Kidney (tissue), 13 donors: ENCODE measurements at regions not wholly inside any gene's neighbourhood (a gene's known extent, or its start where the extent isn't known, plus 50 kb on each side); places are given as distances from the start of the nearest gene placed in this dataset.

ENCODE experiments used
- DNase-seq, 5 donors: peaks; one replicate each; pipeline ENCODE4 v3.0.0-alpha.2; 2013 to 2020
- FAIRE-seq: peaks from 2 replicates; lab custom pipeline; 2012; peaks lifted over from hg19 to GRCh38; lab: Jason Lieb, UNC
- H3K27ac ChIP-seq, 2 donors: one replicate each; pipeline ENCODE4 v1.7.0; 2013; ENCODE audit warnings: low read depth in 2 of 2, low read length in 2 of 2, inconsistent platforms in 1 of 2
- H3K27me3 ChIP-seq: one replicate; pipeline ENCODE4 v1.7.1; 2013; ENCODE audit warnings: low read length, inconsistent platforms; ENCODE audit not compliant: control insufficient read depth, insufficient read depth
- H3K36me3 ChIP-seq, 3 donors: one replicate each; pipeline versions ENCODE4 v1.7.0 to v1.7.1; 2013; ENCODE audit warnings: low read length in 3 of 3, control low read depth in 1 of 3, inconsistent platforms in 1 of 3; ENCODE audit not compliant: insufficient read depth in 3 of 3, control insufficient read depth in 2 of 3
- H3K4me1 ChIP-seq, 3 donors: one replicate each; pipeline versions ENCODE4 v1.7.0 to v1.7.1; 2013; ENCODE audit warnings: low read length in 3 of 3, inconsistent platforms in 1 of 3, low read depth in 1 of 3; ENCODE audit not compliant: control insufficient read depth in 2 of 3, insufficient read depth in 2 of 3
- H3K4me3 ChIP-seq, 3 donors: one replicate each; pipeline versions ENCODE4 v1.7.0 to v1.8.1; 2013; ENCODE audit warnings: low read length in 3 of 3, control low read depth in 1 of 3, inconsistent platforms in 1 of 3
- H3K9ac ChIP-seq, 3 donors: one replicate each; pipeline versions ENCODE4 v1.7.0 to v1.7.1; 2013; ENCODE audit warnings: low read length in 3 of 3, control low read depth in 1 of 3, inconsistent platforms in 1 of 3
- H3K9me3 ChIP-seq, 3 donors: one replicate each; pipeline versions ENCODE4 v1.7.0 to v1.7.1; 2013; ENCODE audit warnings: low read length in 3 of 3, control low read depth in 1 of 3, inconsistent platforms in 1 of 3; ENCODE audit not compliant: control insufficient read depth in 2 of 3, insufficient read depth in 1 of 3
- intact Hi-C: fragments of 100-400 bp; cut with DNase I; formaldehyde crosslinking; loops from one replicate; pipeline ENCODE4 v1.11.1; 2022
- TF ChIP-seq, protein P1 (sequence below): IDR thresholded peaks from 3 replicates; pipeline ENCODE4 v1.5.1; 2012; ENCODE audit warnings: mild to moderate bottlenecking, moderate library complexity, borderline replicate concordance; ENCODE audit not compliant: insufficient read depth; ENCODE audit errors: extremely low read depth
- donor health status: control.
- donor health status: control.
- donor health status: control.
- donor health status: control.
- donor health status: control.
- donor health status: DM: yes; HTN: yes; CAD: no.
- donor health status: Normal renal cell carcinoma (clear cell type).

DNA sequence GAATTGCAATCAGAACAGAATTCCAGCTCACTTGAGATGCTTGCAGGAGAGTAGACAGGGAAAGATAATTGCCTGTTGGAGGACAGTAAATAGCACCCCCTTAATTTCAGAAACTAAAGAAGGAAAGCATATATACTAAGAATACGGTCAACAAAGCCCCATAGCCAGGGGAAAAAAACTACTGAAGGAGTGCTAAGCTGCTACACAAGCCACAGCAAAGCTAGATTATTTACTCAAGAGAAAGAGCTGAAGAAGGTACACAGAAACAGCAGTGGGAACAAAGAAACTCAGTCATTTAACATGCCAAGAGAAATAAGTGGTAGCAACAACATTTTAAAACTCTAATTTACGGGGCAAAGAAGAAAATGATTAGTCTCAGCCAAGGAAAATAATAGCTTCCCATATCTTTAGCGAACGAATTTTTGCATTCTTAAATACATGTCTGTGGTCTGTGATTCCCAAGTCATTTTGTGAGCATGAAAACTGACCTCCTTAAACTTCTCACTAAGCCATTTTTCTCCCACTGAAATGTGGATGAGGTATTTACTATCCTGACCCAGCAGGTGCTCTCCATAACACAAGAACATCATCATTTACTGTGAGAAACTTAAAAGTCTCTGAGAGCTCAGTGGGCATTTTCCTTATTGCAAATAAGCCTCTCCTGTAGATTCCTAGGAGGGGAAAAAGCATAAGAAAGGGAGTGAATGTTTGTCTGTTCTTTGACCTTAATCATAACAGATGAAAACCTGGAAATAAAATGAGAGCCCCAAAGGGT lies 196.0 kb downstream of the PAX3 start:
- no peak for FAIRE-seq
- no peaks in the 10 kb centered on the region for H3K27me3 ChIP-seq
- DNase-seq, result peak in 2 of 5 donors; percentile 2 to 3
- H3K9ac ChIP-seq, result no peak overlapping the region
- no peak overlapping the region for H3K27ac ChIP-seq
- intact Hi-C loops, result no loop called here
- no peaks in the 10 kb centered on the region for H3K9me3 ChIP-seq
- no peaks in the 10 kb centered on the region for H3K4me1 ChIP-seq
- TF ChIP-seq, protein P1, sequence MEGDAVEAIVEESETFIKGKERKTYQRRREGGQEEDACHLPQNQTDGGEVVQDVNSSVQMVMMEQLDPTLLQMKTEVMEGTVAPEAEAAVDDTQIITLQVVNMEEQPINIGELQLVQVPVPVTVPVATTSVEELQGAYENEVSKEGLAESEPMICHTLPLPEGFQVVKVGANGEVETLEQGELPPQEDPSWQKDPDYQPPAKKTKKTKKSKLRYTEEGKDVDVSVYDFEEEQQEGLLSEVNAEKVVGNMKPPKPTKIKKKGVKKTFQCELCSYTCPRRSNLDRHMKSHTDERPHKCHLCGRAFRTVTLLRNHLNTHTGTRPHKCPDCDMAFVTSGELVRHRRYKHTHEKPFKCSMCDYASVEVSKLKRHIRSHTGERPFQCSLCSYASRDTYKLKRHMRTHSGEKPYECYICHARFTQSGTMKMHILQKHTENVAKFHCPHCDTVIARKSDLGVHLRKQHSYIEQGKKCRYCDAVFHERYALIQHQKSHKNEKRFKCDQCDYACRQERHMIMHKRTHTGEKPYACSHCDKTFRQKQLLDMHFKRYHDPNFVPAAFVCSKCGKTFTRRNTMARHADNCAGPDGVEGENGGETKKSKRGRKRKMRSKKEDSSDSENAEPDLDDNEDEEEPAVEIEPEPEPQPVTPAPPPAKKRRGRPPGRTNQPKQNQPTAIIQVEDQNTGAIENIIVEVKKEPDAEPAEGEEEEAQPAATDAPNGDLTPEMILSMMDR, result no peak
- H3K36me3 ChIP-seq, result no peaks in the 10 kb centered on the region
- H3K4me3 ChIP-seq, result no peak overlapping the region

DNA sequence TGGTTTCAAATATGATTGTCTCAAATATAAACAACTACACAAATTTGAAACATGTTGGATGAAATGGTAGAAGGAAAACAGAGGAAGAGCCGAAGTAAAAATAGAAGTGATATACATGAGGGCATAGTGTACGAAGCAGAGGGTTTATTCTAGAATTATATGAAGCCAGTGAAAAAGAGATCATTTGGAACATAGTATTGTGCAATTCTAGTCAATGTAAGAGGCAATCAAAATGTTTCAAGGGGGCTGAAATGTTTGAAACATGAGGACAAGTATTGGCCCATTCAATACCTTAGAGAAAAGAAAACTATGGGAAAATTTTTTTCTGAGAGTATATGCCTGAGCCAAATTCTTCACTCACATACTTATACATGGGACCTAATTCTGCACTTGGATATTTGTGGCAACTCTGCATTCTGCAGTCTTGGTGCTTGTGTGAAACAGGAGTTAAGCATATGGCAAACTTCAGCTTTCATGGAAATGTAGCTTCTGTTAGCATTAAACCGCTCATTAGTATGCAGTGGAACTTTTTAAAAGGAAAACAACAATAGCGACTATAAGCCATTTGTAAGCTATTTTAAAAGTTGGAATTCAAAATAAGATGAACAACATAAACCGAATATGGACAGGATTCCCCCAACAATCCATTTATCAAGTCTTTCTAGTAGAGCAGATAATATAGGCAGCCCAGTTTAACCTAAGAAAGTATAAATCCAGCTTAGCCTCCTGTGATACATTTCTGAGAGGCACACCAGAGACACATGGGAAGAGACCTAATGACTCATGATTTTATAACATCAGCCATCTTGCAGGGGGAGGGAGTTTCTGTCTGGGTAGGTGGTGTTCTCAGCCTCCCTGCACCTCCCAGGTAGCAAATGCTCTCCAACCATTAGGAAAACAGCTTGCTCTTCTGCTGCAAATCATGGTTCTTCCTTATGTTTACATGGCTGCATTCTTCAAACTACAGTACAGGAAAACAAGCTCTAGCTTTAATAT lies 197.8 kb downstream of the PAX3 start:
- Histone ChIP-seq H3K36me3 (no peaks in the 10 kb centered on the region), H3K4me3 (no peak overlapping the region), H3K9ac (no peak overlapping the region), H3K27ac (no peak overlapping the region), H3K4me1 (no peaks in the 10 kb centered on the region), H3K27me3 (no peaks in the 10 kb centered on the region), H3K9me3 (no peaks in the 10 kb centered on the region)
- intact Hi-C loops, result no loop called here
- FAIRE-seq (no peak), DNase-seq (no peak)
- TF ChIP-seq, protein P1, result no peak

DNA sequence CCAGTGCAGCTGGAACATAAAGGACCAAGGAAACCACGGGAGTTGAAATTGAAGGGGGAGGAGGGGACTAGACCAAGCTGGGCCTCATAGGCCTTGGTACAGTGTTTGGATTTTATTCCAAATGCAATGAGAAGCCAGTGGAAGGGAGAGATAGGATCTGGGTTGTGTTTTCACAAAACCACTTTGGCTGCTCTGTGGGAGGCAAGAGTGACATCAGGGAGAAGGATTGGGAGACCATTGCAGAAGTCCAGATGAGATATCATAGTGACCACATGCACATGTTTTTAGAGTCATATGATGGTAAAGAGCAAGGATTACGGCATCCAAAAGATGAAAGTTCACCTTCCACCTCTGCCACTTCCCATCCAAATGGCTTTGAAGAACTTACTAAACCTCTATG lies 210.2 kb downstream of the PAX3 start:
- Histone ChIP-seq H3K9me3 (peaks cover 0 to 3% (median 0%) of the 10 kb centered on the region in 3 donors), H3K4me1 (no peaks in the 10 kb centered on the region), H3K4me3 (no peak overlapping the region), H3K36me3 (no peaks in the 10 kb centered on the region), H3K27ac (no peak overlapping the region), H3K9ac (no peak overlapping the region), H3K27me3 (no peaks in the 10 kb centered on the region)
- DNase-seq (no peak), FAIRE-seq (no peak)
- TF ChIP-seq, protein P1, result no peak
- intact Hi-C loops, result no loop called here
